PC-3 (cell line): ENCODE measurements at regions not wholly inside any gene's neighbourhood (a gene's known extent, or its start where the extent isn't known, plus 50 kb on each side); places are given as distances from the start of the nearest gene placed in this dataset.

Source experiments
- CTCF ChIP-seq: fragments of 300-600 bp; sonication (generic); conservative IDR thresholded peaks from 2 replicates; pipeline ENCODE4 v1.5.1; 2017; ENCODE audit warnings: antibody characterized with exemption, low read depth, mild to moderate bottlenecking, low read length
- EZH2phosphoT487 ChIP-seq: fragments of 300-600 bp; sonication (generic); IDR thresholded peaks from 2 replicates; pipeline ENCODE4 v1.6.1; 2018; ENCODE audit warnings: mild to moderate bottlenecking, antibody characterized with exemption, low read length, borderline replicate concordance

- TF ChIP-seq CTCF = no peak
- TF ChIP-seq EZH2phosphoT487 = no peak
Observed at GRCh38 chr2:134132490-134132857, 121.4 kb upstream of the MGAT5 start.
